HG03159 (cell line): ENCODE measurements at regions not wholly inside any gene's neighbourhood (a gene's known extent, or its start where the extent isn't known, plus 50 kb on each side); places are given as distances from the start of the nearest gene placed in this dataset.

Experiments
- ATAC-seq: cut with Tn5 transposase; IDR thresholded peaks from one replicate; pipeline ENCODE4 v1.9.1; 2021; ENCODE audit warnings: mild to moderate bottlenecking, moderate library complexity; ENCODE audit not compliant: unreplicated experiment

GRCh38 chr13:97901716-97902115 lies 51.8 kb upstream of the IPO5 start:
- no peak for ATAC-seq
